Activated gamma-delta T cell treated with Interleukin-2 at 50 U/mL for 16 hours (primary cell): ENCODE measurements at regions not wholly inside any gene's neighbourhood (a gene's known extent, or its start where the extent isn't known, plus 50 kb on each side); places are given as distances from the start of the nearest gene placed in this dataset.

ENCODE experiments used
- DNase-seq: peaks from one replicate; pipeline ENCODE4 v3.0.0-alpha.2; 2020

GRCh38 chr4:188197566-188197965, 58.3 kb downstream of the TRIML1 start:
- DNase-seq = no peak

DNA sequence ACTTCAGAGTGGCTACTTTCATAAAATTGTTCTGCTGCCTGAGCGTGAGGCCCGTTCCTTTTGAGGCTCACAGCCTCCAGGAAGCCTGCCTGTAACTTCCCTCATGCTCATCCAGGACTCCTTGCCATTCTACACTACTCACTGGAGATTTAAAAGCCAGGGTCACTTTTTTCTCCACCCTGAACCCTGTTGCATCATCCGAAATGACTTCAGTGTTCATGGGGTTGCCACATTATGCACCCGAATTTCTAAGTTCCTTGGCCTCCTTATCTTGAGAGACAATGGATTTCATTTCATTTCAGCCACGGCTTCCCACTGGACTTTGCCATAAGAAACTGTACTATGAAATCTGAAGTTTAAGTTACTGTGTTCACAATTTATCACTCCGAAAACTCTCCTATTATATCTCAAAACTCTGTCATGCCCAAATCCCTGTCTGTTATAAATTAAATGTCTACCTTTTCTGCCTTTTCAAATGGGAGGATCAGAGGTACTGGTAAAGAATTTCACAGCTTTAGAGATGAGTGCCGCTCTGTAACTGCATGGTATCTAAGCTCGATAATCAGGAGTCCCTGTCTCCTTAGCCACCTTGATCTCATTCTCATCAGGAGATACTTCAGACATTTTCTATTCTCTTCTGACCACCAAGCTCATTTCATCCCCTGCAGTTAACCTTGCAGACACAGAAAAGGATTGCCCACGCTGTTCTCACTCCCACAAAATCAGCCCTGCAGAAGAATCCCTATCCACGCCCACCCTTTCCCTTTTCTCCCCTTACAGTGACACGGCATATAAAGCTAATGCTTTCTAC, 59.9 kb downstream of the TRIML1 start:
- DNase-seq = no peak

DNA sequence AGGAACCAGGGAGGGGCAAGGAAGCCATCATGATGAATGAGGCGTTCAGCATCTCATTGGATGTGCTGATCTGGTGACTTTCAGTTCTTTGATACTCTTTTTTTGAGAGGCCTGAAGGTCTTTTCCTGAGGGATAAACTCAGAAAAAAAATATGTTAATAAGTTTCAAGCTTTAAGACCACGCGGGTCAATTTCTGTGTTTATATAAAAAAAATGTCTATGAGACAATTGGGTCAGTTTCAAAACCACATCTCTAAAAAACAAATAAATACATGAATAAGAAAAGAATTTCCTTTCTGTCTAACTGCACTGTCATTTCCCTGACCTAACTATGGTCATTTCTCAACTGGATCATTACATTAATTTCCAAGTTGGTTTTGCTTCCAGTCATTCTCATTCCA, 62.6 kb downstream of the TRIML1 start:
- no peak for DNase-seq

GRCh38 chr4:188206783-188207182, 67.5 kb downstream of the TRIML1 start:
- no peak for DNase-seq

GRCh38 chr4:188214861-188215260, 75.6 kb downstream of the TRIML1 start:
- DNase-seq = no peak

DNA sequence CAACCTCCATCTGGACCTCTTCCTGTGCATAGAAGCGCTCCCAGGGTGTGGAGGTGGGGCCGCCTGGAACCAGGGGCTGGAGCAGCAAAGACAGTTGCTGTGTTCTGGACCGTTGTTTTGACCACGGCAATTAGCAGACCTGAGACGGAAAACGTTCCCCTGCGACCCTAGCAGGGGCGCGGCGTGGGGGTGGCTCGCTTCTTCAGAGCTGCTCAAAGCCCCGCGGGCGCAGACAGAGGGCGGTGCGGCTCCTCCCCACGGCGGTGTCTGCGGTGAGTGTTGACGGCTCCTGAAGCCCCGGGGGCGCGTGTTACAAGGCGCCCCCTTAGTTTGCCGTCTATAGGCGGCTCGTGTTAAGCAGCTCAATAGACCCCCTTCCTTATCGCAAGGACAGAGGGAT, 79.2 kb downstream of the TRIML1 start:
- no peak for DNase-seq

- DNase-seq = no peak
These were observed 80.8 kb downstream of the TRIML1 start for GRCh38 chr4:188220006-188220405.

DNA sequence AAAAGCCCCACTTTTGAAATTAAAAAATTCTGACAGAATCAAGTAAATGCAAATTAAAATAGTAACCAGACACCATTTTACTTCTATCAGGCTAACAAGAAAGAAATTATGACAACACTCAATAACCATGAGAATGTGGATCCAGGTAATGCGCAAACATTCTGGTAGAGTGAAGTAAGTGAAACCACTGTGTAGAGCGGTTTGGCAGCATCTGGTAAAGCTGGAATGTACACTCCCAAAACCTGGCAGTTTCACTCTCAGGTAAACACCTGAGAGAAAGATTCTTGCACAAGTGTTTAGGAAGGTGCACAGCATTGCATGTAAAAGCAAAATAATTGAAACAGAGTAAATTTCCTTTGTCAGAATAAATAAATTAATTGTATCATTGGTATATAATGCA, 81.8 kb downstream of the TRIML1 start:
- DNase-seq = no peak

DNA sequence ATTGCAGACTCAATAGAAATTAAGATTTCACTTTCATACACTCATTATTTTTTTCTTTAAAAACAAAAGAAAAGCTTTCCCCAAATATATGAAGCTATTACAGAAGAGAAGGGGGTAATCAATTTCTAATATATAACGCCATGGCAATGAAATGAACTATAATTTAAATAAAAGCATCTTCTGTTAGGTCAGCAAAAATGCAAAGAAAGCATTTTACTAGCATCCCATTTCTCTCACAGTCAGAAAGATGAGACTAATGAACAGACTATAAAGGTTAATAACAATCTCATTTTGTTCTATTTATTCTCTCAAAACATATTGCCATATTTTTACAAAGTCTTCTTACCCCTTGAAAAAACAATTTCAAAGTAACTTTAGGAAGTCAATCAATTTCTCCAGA, 89.0 kb downstream of the TRIML1 start:
- no peak for DNase-seq

DNA sequence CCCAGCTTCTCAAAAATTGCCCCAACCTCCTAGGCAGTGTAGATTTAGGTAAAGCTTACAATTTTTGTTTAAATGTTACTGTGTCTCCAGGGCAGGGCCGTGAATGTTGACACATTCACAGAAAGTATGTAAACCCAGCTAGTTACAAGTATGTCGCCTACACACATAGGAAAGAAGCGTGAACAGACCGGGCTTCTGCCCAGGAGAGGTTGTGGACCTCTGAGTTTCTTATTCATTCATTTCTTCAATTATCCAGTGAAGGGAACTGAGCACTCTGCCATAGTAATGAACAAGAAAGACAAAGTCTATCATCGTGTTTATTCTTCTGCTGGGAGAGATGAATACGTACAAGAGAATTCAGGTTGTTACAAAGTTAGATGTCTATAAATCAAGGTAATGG, 93.2 kb downstream of the TRIML1 start:
- no peak for DNase-seq

DNA sequence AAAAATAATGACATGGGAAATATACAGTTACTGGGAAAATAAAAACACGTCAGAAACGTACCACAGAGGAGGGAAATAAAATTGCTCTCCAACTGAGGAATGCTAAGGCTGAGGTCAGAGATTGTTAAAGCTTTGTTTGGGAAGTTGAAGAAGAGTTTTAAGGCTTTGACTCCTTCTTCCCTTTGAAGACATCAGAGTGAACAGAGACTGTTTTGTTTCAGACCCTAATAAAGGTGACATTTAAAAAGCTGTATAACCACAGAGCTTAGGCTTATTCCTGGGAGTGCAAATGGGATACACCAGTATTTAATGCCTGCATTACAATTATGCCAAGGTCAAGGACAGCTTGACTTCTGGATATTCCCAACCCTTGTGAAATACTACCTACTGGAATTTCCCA, 102.8 kb downstream of the TRIML1 start:
- no peak for DNase-seq

DNA sequence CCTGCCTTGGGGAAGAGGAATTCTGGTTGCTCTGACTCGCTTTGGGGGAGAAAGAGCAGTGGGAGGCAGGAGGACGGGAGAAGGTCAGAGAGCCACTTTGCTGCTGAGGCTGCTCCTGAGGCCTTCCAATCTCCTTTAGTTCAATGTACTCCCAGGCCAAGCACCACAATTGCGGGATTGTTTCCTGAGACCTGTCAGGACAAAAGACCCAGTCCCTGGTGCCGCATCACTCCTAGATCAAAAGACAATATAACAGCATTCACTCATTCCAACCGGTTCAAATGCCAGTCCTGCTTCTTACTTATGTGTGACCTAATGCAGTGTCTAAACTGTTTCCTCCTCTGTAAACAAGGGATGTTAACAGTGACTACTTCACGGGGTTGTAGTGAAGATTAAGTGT, 106.4 kb downstream of the TRIML1 start:
- DNase-seq = no peak

GRCh38 chr4:188246488-188246887, 107.2 kb downstream of the TRIML1 start:
- DNase-seq = no peak

DNA sequence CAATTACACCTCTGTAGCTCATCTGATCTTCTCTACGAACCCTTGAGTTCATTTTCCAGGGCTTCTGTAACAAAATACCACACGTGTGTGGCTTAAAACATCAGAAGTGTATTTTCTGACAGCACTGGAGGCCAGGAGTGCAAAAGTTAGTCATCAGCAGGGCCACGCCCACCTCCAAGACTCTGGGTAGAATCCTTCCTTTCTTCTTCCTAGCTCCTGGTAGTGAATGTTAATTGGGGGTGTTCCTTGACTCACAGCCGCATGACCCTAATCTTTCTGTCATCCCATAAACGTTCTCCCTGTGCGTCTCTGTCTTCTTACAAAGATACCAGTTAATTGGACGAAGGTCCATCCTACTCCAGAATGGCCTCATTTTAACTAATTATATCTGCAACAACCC, 115.0 kb downstream of the TRIML1 start:
- no peak for DNase-seq

GRCh38 chr4:188262464-188262863, 123.2 kb downstream of the TRIML1 start:
- DNase-seq = no peak

DNA sequence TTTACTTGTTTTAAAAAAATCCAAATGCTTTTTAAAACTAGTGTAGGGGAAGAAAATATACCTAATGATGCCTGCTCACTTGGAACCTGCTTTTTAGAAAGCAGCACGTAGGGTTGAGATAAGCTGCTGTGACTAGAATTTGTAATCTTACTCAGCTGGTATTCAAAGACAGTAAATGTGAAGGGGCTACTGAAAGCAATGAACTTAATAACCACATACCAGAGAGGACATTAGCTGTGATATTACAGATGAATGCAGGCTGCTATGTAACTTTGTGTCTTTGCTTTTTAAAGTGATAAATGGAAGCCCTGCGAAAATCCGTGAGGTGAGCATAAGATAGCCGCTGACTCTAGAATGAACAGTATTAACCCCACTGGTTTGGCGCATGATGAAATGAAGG, 124.1 kb downstream of the TRIML1 start:
- no peak for DNase-seq

GRCh38 chr4:188266386-188266785, 127.1 kb downstream of the TRIML1 start:
- DNase-seq = no peak

GRCh38 chr4:188268131-188268908, 129.1 kb downstream of the TRIML1 start:
- no peak for DNase-seq

- no peak for DNase-seq
These were observed 131.2 kb downstream of the TRIML1 start for GRCh38 chr4:188270273-188271069.

DNA sequence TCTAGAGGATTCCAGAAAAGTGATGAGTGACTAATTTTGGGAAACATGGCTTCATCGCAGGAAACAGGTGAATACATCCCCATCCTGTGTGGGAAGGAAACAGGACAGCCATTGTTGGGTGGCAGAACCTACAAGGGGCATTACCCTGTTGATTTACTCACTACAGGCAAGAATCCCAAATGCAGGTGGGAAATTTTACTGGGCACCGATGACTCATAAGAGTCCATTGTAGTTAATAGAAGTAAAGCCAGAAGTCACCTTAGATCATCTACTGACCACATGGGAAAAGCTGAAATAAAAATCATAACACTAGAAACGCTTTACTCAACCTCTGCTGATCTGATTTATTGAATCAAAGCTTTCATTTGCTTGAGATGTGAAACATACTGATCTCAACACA, 136.4 kb downstream of the TRIML1 start:
- DNase-seq = no peak

DNA sequence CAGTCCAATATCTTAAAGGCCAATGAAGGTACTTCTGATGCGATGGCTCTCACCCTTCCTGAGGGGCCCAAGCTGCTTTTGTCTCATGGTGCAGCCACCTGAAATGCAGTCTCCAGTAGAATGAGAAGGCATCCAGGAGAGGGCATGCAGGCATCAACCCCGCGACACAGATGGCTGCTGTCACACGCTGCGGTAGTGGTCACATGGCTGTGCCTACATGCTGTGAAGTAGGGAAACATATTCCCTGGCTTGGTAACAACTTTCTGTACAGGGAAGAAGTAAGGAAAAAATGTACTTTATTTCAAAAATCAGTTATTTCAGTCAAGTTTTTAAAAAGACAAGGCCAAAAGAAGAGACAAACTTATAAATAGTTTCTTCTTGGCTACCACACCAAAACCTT, 139.9 kb downstream of the TRIML1 start:
- DNase-seq = no peak

- DNase-seq = no peak
These were observed 143.4 kb downstream of the TRIML1 start for GRCh38 chr4:188282471-188283232.
